Left cardiac atrium (tissue), 4 donors: ENCODE measurements at regions not wholly inside any gene's neighbourhood (a gene's known extent, or its start where the extent isn't known, plus 50 kb on each side); places are given as distances from the start of the nearest gene placed in this dataset.
A peak's percentile ranks its signal among the peaks of the same experiment; 100 is the strongest.

Source experiments
- ATAC-seq, 2 donors: fragments of 200-7000 bp; cut with Tn5 transposase; one replicate each; pipeline ENCODE4 v1.9.1; 2020; ENCODE audit warnings: mild to moderate bottlenecking in 2 of 2, moderate library complexity in 2 of 2
- DNase-seq: peaks from one replicate; pipeline ENCODE4 v3.0.0-alpha.2; 2020
- intact Hi-C, 2 donors: fragments of 100-400 bp; cut with DNase I; formaldehyde crosslinking; loops; one replicate each; pipeline versions ENCODE4 v1.14.1 to v1.15.1; 2022 to 2023
- donor health status: DM: no; HTN: yes; CAD: no.
- donor health status: DM: no; HTN: yes; CAD: no; lungs with severe emphysema.
- donor health status: DM: yes; HTN: yes; CAD: no.
- donor health status: Dilated cardiomyopathy.

- DNase-seq (no peak), ATAC-seq (no peak)
- intact Hi-C loops: no loop called here
Measured at GRCh38 chr3:164221297-164221696, 857.0 kb downstream of the SI start.

- ATAC-seq (no peak), DNase-seq (no peak)
- intact Hi-C loops: no loop called here
Measured at GRCh38 chr3:164209363-164209762, 868.9 kb downstream of the SI start.

GRCh38 chr3:164208821-164209220, 869.5 kb downstream of the SI start:
- ATAC-seq: peak in 1 of 2 donors; percentile 26

DNA sequence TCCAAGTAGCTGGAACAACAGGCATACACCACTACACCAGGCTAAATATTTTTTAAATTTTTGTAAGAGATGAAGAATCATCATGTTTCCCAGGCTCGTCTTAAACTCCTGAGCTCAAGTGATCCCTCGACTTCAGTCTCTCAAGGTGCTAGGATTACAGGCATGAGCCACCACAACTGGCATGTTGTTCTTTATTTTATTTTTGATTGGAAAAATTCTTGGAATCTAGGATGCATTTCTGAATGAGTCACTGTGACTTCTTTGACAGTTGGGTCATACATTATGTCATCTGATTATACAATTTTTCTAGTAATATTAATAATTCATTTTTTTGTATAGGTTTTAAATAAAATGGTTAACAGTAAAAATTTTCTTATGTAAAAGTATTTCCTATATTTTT, 870.2 kb downstream of the SI start:
- no peak for ATAC-seq
- intact Hi-C loops: no loop called here
- no peak for DNase-seq

More at GRCh38 chr3:164208821-164209220, 869.5 kb downstream of the SI start:
- peak; percentile 29 for DNase-seq
- intact Hi-C loops: no loop called here

GRCh38 chr3:164200053-164200823, 878.1 kb downstream of the SI start:
- DNase-seq (no peak), ATAC-seq (no peak)
- intact Hi-C loops: no loop called here

- intact Hi-C loops: no loop called here
- DNase-seq (no peak), ATAC-seq (no peak)
Measured at GRCh38 chr3:164196477-164196876, 881.8 kb downstream of the SI start.

DNA sequence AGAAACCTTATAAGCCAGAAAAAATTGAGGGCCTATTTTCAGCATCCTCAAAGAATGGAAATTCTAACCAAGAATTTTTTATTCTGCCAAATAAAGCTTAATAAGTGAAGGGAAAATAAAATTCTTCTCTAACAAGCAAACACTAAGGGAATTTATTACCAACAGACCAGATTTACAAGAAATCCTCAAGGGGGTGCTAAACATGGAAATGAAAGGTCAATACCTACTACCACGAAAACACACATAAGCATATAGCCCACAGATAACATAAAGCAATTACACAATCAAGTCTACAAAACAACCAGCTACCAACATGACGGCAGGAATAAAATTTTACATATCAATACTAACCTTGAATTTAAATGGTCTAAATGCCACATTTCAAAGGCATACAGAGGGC, 883.5 kb downstream of the SI start:
- intact Hi-C loops: no loop called here
- no peak for ATAC-seq
- DNase-seq: no peak

GRCh38 chr3:164192974-164193373, 885.3 kb downstream of the SI start:
- no peak for ATAC-seq
- DNase-seq: no peak
- intact Hi-C loops: no loop called here

- no peak for ATAC-seq
- intact Hi-C loops: no loop called here
Measured at GRCh38 chr3:164190566-164190965, 887.7 kb downstream of the SI start.

GRCh38 chr3:164186095-164186494, 892.2 kb downstream of the SI start:
- ATAC-seq (no peak), DNase-seq (no peak)
- intact Hi-C loops: no loop called here

More at GRCh38 chr3:164190566-164190965, 887.7 kb downstream of the SI start:
- DNase-seq: no peak

GRCh38 chr3:164179110-164179774, 899.1 kb downstream of the SI start:
- ATAC-seq (no peak), DNase-seq (no peak)
- intact Hi-C loops: no loop called here

GRCh38 chr3:164174059-164174458, 904.2 kb downstream of the SI start:
- no peak for DNase-seq
- no peak for ATAC-seq
- intact Hi-C loops: no loop called here

- ATAC-seq: no peak
- DNase-seq: no peak
- intact Hi-C loops: no loop called here
Measured at GRCh38 chr3:164155400-164155799, 922.9 kb downstream of the SI start.

DNA sequence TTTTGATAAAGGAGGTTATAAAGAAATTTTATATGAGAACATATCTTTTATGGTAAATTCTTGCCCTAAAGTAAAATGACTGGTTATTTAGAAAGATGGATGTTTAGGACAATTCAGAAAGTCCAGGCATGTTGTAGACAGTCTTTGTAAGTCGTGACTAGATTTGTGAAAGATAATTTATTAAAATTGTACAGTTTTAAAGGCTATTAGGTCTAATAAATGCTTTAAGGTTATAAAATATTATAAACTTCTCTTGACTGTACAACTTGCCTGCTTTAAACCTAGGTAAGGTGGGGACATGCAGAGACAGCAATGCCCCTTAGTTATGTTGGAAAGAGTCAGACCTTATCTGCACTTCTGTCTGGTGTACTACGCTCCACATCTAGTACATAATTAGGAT, 933.5 kb downstream of the SI start:
- intact Hi-C loops: no loop called here
- DNase-seq (no peak), ATAC-seq (no peak)

GRCh38 chr3:164132878-164133277, 945.4 kb downstream of the SI start:
- ATAC-seq (no peak), DNase-seq (no peak)
- intact Hi-C loops: no loop called here

DNA sequence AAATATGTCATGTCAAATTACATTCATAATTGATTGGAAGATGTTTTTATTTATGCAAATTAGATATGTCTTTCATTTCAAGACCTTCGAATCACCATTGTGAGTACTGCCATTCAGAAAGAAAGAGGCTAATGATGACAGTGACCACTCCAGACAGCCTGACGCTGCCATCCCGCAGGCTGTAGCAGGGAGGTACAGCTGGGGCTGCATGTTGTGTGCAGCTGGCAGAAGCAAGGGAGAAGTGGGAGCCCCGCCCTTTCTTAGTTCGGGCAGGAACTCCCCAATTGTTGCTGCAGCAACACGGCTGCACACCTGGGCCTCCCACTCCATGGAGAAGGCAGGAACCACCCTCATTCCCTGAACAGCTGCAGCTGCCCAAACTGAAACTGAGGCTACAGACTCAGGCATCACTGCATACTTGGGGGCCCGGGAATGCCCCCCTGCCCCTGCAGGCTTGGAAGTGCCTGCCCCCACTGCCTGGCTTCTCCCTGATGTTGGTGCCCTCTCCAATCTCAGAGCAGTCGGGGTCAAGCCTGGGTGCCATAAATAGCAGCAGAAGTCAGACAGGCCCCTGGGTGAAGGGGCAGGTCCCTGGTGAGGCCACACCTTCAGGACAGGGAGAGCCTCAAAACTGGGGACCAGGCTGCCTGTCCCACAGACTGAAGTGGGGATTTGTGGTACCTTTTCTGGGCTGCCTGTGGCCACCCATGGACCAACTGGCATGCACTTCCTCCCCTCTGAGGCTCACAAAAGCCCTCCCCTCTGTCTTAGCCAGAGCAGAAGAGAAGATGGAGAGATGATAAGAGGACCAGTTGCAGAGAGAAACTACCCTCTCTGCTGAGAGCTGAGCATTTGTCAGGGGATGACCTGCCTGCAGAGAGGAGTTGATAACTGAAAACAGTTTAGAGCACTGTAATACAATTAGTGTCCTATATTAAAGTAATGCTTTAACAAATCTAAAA, 964.6 kb downstream of the SI start:
- ATAC-seq (no peak), DNase-seq (no peak)
- intact Hi-C loops: no loop called here

GRCh38 chr3:164096352-164096751, 981.9 kb downstream of the SI start:
- intact Hi-C loops: no loop called here

DNA sequence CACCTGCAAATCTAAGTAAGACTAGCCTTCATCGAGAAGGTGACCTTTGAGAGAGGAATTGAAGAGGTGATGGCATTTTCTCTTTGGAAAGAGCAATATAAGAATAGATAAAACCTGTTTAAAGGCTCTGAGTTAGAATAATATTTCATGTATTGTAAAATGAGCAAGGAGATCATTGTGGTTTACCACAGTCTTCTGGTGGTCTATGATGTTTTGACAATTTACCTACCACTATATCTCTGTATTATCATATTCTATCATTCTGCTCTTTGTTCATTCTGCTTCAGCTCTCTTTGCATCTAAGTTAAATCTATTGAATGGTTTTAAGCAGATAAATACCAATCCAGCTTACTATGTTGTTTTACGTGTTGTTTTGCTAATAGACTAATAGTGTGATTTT, 982.3 kb downstream of the SI start:
- no peak for ATAC-seq
- intact Hi-C loops: no loop called here
- DNase-seq: no peak

More at GRCh38 chr3:164096352-164096751, 981.9 kb downstream of the SI start:
- no peak for ATAC-seq
- DNase-seq: no peak

DNA sequence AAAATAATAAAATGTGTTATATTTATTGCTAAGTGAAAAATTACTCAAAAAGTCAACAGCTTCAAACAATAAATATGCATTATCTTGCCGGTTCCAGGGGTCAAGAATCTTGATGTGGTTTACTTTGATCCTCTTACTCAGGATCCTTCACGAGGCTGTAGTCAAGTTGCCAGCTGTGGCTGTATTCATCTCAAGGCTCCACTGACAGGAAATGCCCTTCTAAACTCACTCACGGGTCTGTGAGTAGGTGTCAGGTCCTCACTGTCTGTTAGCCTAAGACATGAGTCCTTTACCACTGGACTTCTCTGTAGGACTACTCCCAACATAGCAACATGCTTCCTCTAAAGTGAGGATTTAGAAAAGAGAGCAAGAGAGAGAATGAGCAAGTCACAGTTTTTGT, 983.0 kb downstream of the SI start:
- intact Hi-C loops: no loop called here
- no peak for DNase-seq
- ATAC-seq: no peak

DNA sequence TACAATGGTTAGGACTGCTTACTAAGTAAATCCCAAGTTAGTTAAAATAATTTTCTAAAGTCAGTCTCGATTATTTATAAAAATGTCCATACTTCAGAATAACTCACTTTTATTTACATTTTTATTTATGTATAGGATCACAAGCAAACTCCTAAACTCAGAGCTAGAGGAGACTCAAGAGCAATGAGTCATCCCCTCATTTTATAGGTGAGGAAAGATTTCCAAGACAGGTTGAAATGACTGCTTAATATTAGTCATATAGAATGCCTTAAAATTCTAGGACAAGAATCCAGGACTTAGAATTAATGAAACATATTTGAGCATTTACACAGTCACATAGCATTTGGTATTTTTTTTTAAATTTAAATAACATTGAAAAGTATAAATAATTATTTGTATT, 983.8 kb downstream of the SI start:
- intact Hi-C loops: no loop called here
- no peak for ATAC-seq

More for the DNA sequence above, 983.8 kb downstream of the SI start:
- DNase-seq: no peak
